Neural cell (in vitro differentiated cells): ENCODE measurements at regions not wholly inside any gene's neighbourhood (a gene's known extent, or its start where the extent isn't known, plus 50 kb on each side); places are given as distances from the start of the nearest gene placed in this dataset.

Source experiments
- H2AFZ ChIP-seq: fragments of 200-600, 300-800 bp; sonication (generic), shearing (Covaris generic); 2 replicates; pipeline ENCODE4 v1.6.0; 2014; ENCODE audit warnings: low read depth, mild to moderate bottlenecking, antibody characterized with exemption, low read length, moderate library complexity
- H3F3A ChIP-seq: fragments of 200-600 bp; shearing (Covaris generic); 2 replicates; pipeline ENCODE4 v1.6.1; 2016; ENCODE audit warnings: mild to moderate bottlenecking, moderate library complexity, mixed read lengths, antibody characterized with exemption, low read length; ENCODE audit not compliant: insufficient read depth, poor library complexity, severe bottlenecking
- H3K27ac ChIP-seq: fragments of 200-600, 300-800 bp; sonication (generic), shearing (Covaris generic); 2 replicates; pipeline ENCODE4 v1.5.1; 2014; ENCODE audit warnings: mild to moderate bottlenecking, low read length, moderate library complexity
- H3K27me3 ChIP-seq: fragments of 300-800, 200-600 bp; sonication (generic), shearing (Covaris generic); 2 replicates; pipeline ENCODE4 v1.6.0; 2014; ENCODE audit warnings: mild to moderate bottlenecking, low read depth, low read length, moderate library complexity; ENCODE audit not compliant: insufficient read depth
- H3K36me3 ChIP-seq: fragments of 300-800, 200-600 bp; sonication (generic), shearing (Covaris generic); 2 replicates; pipeline ENCODE4 v1.5.1; 2014; ENCODE audit warnings: mild to moderate bottlenecking, antibody characterized with exemption, low read length, moderate library complexity; ENCODE audit not compliant: insufficient read depth
- H3K4me2 ChIP-seq: fragments of 300-800, 200-600 bp; sonication (generic), shearing (Covaris generic); 2 replicates; pipeline ENCODE4 v1.6.0; 2014; ENCODE audit warnings: mild to moderate bottlenecking, low read length
- H3K4me3 ChIP-seq: fragments of 300-800, 200-600 bp; sonication (generic), shearing (Covaris generic); 2 replicates; pipeline ENCODE4 v1.5.1; 2014; ENCODE audit warnings: mild to moderate bottlenecking, low read length, moderate library complexity
- H3K79me2 ChIP-seq: fragments of 200-600 bp; shearing (Covaris generic); replicated peaks from 2 replicates; pipeline ENCODE4 v1.6.0; 2014; ENCODE audit warnings: mild to moderate bottlenecking, low read length, moderate library complexity; ENCODE audit not compliant: insufficient read depth
- H3K9ac ChIP-seq: fragments of 300-800, 200-600 bp; sonication (generic), shearing (Covaris generic); 2 replicates; pipeline ENCODE4 v1.6.1; 2016; ENCODE audit warnings: mild to moderate bottlenecking, low read length, mixed read lengths
- H3K9me2 ChIP-seq: fragments of 200-600 bp; shearing (Covaris generic); 2 replicates; pipeline ENCODE4 v1.6.1; 2016; ENCODE audit warnings: mild to moderate bottlenecking, low read length, mixed read lengths; ENCODE audit not compliant: insufficient read depth
- H3K9me3 ChIP-seq: fragments of 200-600, 300-800 bp; sonication (generic), shearing (Covaris generic); 2 replicates; pipeline ENCODE4 v1.6.1; 2016; ENCODE audit warnings: mild to moderate bottlenecking, mixed run types, low read length, moderate library complexity, mixed read lengths
- H4K20me1 ChIP-seq: fragments of 200-600 bp; shearing (Covaris generic); 2 replicates; pipeline ENCODE4 v1.6.1; 2016; ENCODE audit warnings: mild to moderate bottlenecking, mixed run types; ENCODE audit not compliant: insufficient read depth
- EP300 ChIP-seq: fragments of 450-650 bp; conservative IDR thresholded peaks from 2 replicates; pipeline ENCODE4 v1.6.1; 2014; ENCODE audit warnings: antibody characterized with exemption, mild to moderate bottlenecking, moderate library complexity; ENCODE audit not compliant: poor library complexity, severe bottlenecking
- EZH2 ChIP-seq: fragments of 200-600, 300-800 bp; shearing (Covaris generic), sonication (generic); IDR thresholded peaks from 2 replicates; pipeline ENCODE4 v1.6.1; 2014; ENCODE audit warnings: antibody characterized with exemption, low read length, borderline replicate concordance, mild to moderate bottlenecking; ENCODE audit not compliant: insufficient read depth, poor library complexity, severe bottlenecking
- MXI1 ChIP-seq: fragments of 450-650 bp; conservative IDR thresholded peaks from 2 replicates; pipeline ENCODE4 v1.6.1; 2014; ENCODE audit warnings: antibody characterized with exemption, mild to moderate bottlenecking; ENCODE audit not compliant: poor library complexity, severe bottlenecking
- POLR2AphosphoS5 ChIP-seq: IDR thresholded peaks from 2 replicates; pipeline ENCODE4 v1.6.1; 2012
- RAD21 ChIP-seq: fragments of 450-650 bp; conservative IDR thresholded peaks from 2 replicates; pipeline ENCODE4 v1.6.1; 2014; ENCODE audit warnings: antibody characterized with exemption, mild to moderate bottlenecking, moderate library complexity
- SMC3 ChIP-seq: fragments of 450-650 bp; conservative IDR thresholded peaks from 2 replicates; pipeline ENCODE4 v1.6.1; 2014; ENCODE audit warnings: antibody characterized with exemption, mild to moderate bottlenecking, moderate library complexity; ENCODE audit not compliant: poor library complexity
- TAF1 ChIP-seq: IDR thresholded peaks from 2 replicates; pipeline ENCODE4 v1.6.1; 2012; ENCODE audit warnings: low read depth
- TF ChIP-seq, protein P1 (sequence below): fragments of 450-650 bp; IDR thresholded peaks from 2 replicates; pipeline ENCODE4 v1.5.1; 2014; ENCODE audit warnings: antibody characterized with exemption, mild to moderate bottlenecking, moderate library complexity; ENCODE audit not compliant: poor library complexity, severe bottlenecking
- TF ChIP-seq, protein P2 (sequence below): IDR thresholded peaks from 2 replicates; pipeline ENCODE4 v1.6.1; 2012; ENCODE audit warnings: borderline replicate concordance

- H3K36me3 ChIP-seq = no peaks in the 10 kb centered on the region
- H3K4me3 ChIP-seq = no peak overlapping the region
- no peak overlapping the region for H3K27ac ChIP-seq
- H3K79me2 ChIP-seq = no peaks in the 10 kb centered on the region
- H3K9ac ChIP-seq = no peak overlapping the region
- H3K9me3 ChIP-seq = no peaks in the 10 kb centered on the region
- no peaks in the 10 kb centered on the region for H3K27me3 ChIP-seq
- no peaks in the 10 kb centered on the region for H3F3A ChIP-seq
- TF ChIP-seq, protein P1, sequence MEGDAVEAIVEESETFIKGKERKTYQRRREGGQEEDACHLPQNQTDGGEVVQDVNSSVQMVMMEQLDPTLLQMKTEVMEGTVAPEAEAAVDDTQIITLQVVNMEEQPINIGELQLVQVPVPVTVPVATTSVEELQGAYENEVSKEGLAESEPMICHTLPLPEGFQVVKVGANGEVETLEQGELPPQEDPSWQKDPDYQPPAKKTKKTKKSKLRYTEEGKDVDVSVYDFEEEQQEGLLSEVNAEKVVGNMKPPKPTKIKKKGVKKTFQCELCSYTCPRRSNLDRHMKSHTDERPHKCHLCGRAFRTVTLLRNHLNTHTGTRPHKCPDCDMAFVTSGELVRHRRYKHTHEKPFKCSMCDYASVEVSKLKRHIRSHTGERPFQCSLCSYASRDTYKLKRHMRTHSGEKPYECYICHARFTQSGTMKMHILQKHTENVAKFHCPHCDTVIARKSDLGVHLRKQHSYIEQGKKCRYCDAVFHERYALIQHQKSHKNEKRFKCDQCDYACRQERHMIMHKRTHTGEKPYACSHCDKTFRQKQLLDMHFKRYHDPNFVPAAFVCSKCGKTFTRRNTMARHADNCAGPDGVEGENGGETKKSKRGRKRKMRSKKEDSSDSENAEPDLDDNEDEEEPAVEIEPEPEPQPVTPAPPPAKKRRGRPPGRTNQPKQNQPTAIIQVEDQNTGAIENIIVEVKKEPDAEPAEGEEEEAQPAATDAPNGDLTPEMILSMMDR = no peak
- TF ChIP-seq EZH2 (no peak), RAD21 (no peak), MXI1 (no peak), TAF1 (no peak), SMC3 (no peak), EP300 (no peak), POLR2AphosphoS5 (no peak)
- TF ChIP-seq, protein P2, sequence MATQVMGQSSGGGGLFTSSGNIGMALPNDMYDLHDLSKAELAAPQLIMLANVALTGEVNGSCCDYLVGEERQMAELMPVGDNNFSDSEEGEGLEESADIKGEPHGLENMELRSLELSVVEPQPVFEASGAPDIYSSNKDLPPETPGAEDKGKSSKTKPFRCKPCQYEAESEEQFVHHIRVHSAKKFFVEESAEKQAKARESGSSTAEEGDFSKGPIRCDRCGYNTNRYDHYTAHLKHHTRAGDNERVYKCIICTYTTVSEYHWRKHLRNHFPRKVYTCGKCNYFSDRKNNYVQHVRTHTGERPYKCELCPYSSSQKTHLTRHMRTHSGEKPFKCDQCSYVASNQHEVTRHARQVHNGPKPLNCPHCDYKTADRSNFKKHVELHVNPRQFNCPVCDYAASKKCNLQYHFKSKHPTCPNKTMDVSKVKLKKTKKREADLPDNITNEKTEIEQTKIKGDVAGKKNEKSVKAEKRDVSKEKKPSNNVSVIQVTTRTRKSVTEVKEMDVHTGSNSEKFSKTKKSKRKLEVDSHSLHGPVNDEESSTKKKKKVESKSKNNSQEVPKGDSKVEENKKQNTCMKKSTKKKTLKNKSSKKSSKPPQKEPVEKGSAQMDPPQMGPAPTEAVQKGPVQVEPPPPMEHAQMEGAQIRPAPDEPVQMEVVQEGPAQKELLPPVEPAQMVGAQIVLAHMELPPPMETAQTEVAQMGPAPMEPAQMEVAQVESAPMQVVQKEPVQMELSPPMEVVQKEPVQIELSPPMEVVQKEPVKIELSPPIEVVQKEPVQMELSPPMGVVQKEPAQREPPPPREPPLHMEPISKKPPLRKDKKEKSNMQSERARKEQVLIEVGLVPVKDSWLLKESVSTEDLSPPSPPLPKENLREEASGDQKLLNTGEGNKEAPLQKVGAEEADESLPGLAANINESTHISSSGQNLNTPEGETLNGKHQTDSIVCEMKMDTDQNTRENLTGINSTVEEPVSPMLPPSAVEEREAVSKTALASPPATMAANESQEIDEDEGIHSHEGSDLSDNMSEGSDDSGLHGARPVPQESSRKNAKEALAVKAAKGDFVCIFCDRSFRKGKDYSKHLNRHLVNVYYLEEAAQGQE = no peak
- no peaks in the 10 kb centered on the region for H4K20me1 ChIP-seq
- no peak overlapping the region for H2AFZ ChIP-seq
- H3K9me2 ChIP-seq = no peaks in the 10 kb centered on the region
- no peak overlapping the region for H3K4me2 ChIP-seq
Measured at GRCh38 chr1:103327054-103327719, 198.3 kb upstream of the RNPC3 start.

GRCh38 chr1:103326595-103326994, 198.9 kb upstream of the RNPC3 start:
- Histone ChIP-seq H4K20me1 (no peaks in the 10 kb centered on the region), H3K9me2 (no peaks in the 10 kb centered on the region), H3K9ac (no peak overlapping the region), H3K27ac (no peak overlapping the region), H3K79me2 (no peaks in the 10 kb centered on the region), H2AFZ (no peak overlapping the region), H3F3A (no peaks in the 10 kb centered on the region), H3K9me3 (no peaks in the 10 kb centered on the region), H3K4me3 (no peak overlapping the region), H3K4me2 (no peak overlapping the region), H3K36me3 (no peaks in the 10 kb centered on the region), H3K27me3 (no peaks in the 10 kb centered on the region)
- TF ChIP-seq RAD21 = no peak
- TF ChIP-seq, protein P1 = no peak
- no peak for TF ChIP-seq MXI1
- no peak for TF ChIP-seq EZH2
- TF ChIP-seq, protein P2 = no peak
- no peak for TF ChIP-seq TAF1
- TF ChIP-seq EP300 = no peak
- no peak for TF ChIP-seq POLR2AphosphoS5
- no peak for TF ChIP-seq SMC3
